22Rv1 (cell line): ENCODE measurements at regions not wholly inside any gene's neighbourhood (a gene's known extent, or its start where the extent isn't known, plus 50 kb on each side); places are given as distances from the start of the nearest gene placed in this dataset.

Source experiments
- H3K27ac ChIP-seq: fragments of 450-650 bp; 2 replicates; pipeline ENCODE4 v1.5.1; 2017
- CTCF ChIP-seq: fragments of 450-650 bp; IDR thresholded peaks from 2 replicates; pipeline ENCODE4 v1.5.1; 2017; ENCODE audit warnings: mild to moderate bottlenecking
- ZFX ChIP-seq: fragments of 450-650 bp; IDR thresholded peaks from 2 replicates; pipeline ENCODE4 v1.6.1; 2017; ENCODE audit warnings: antibody characterized with exemption, borderline replicate concordance

- TF ChIP-seq CTCF (no peak), ZFX (no peak)
- H3K27ac ChIP-seq: no peak overlapping the region
These were observed 210.7 kb upstream of the NLRP1 start for GRCh38 chr17:5794881-5795506.

- TF ChIP-seq CTCF: no peak
- TF ChIP-seq ZFX: no peak
- no peak overlapping the region for H3K27ac ChIP-seq
These were observed 213.2 kb upstream of the NLRP1 start for GRCh38 chr17:5797447-5798050.

- no peak for TF ChIP-seq CTCF
- no peak for TF ChIP-seq ZFX
These were observed 213.8 kb upstream of the NLRP1 start for GRCh38 chr17:5798094-5798493.

GRCh38 chr17:5800131-5800530 lies 215.8 kb upstream of the NLRP1 start:
- no peak for TF ChIP-seq CTCF
- TF ChIP-seq ZFX: no peak
- H3K27ac ChIP-seq: no peak overlapping the region

More at GRCh38 chr17:5798094-5798493, 213.8 kb upstream of the NLRP1 start:
- H3K27ac ChIP-seq: no peak overlapping the region

GRCh38 chr17:5800646-5801045 lies 216.3 kb upstream of the NLRP1 start:
- TF ChIP-seq CTCF (no peak), ZFX (no peak)
- H3K27ac ChIP-seq: no peak overlapping the region

GRCh38 chr17:5804251-5804650 lies 219.9 kb upstream of the NLRP1 start:
- TF ChIP-seq ZFX (no peak), CTCF (no peak)
- H3K27ac ChIP-seq: no peak overlapping the region

- TF ChIP-seq CTCF (no peak), ZFX (no peak)
- no peak overlapping the region for H3K27ac ChIP-seq
These were observed 224.7 kb upstream of the NLRP1 start for GRCh38 chr17:5809056-5809455.
